ENCODE measurements at regions not wholly inside any gene's neighbourhood (a gene's known extent, or its start where the extent isn't known, plus 50 kb on each side); places are given as distances from the start of the nearest gene placed in this dataset.

- H3K9me3 ChIP-seq (ENCODE audit: low read depth, low read length, poor library complexity, severe bottlenecking): no peaks in the 10 kb centered on the region
- CTCF ChIA-PET: interaction anchor here (1.1 kb wide), 1 partner anchor 214 kb away, joined by 4 read pairs; no protein-coding TSS in a partner anchor
- no peak overlapping the region for H3K27ac ChIP-seq (ENCODE audit: low read depth, low read length, poor library complexity, severe bottlenecking)
- POLR2A ChIA-PET (ENCODE audit: low non-redundant PET): no interaction called here
- no peaks in the 10 kb centered on the region for H3K4me1 ChIP-seq (ENCODE audit: insufficient read depth, low read length, poor library complexity, severe bottlenecking)
- H3K36me3 ChIP-seq (ENCODE audit: insufficient read depth, low read length, poor library complexity, severe bottlenecking): no peaks in the 10 kb centered on the region
- BruUV-seq (replicated peaks): no TSS peak
- TF ChIP-seq EZH2 (IDR thresholded peaks at IDR 0.05; ENCODE audit: borderline replicate concordance, low read depth, low read length, poor library complexity, severe bottlenecking) (no peak), CTCF (conservative IDR thresholded peaks at IDR 0.05; ENCODE audit: low read depth, low read length) (no peak)
- intact Hi-C loops (cut with micrococcal nuclease; ENCODE audit: unreplicated experiment): no loop called here
- H3K4me3 ChIP-seq (ENCODE audit: low read depth, low read length, poor library complexity, severe bottlenecking): no peak overlapping the region
- H3K27me3 ChIP-seq (replicated peaks; ENCODE audit: insufficient read depth, low read depth, low read length, poor library complexity): peaks cover 28% of the 10 kb centered on the region
- no peak for DNase-seq (ENCODE audit: low spot score)
These were observed 166.1 kb upstream of the ETV3 start for GRCh38 chr1:157304271-157304670.

GRCh38 chr1:157302724-157303123, 164.5 kb upstream of the ETV3 start:
- ChIA-PET CTCF (no interaction called here), POLR2A (ENCODE audit: low non-redundant PET) (no interaction called here)
- no peak for DNase-seq (ENCODE audit: low spot score)
- H3K4me3 ChIP-seq (ENCODE audit: low read depth, low read length, poor library complexity, severe bottlenecking): no peak overlapping the region
- TF ChIP-seq EZH2 (IDR thresholded peaks at IDR 0.05; ENCODE audit: borderline replicate concordance, low read depth, low read length, poor library complexity, severe bottlenecking): no peak
- TF ChIP-seq CTCF (conservative IDR thresholded peaks at IDR 0.05; ENCODE audit: low read depth, low read length): no peak
- no TSS peak for BruUV-seq (replicated peaks)
- H3K27me3 ChIP-seq (replicated peaks; ENCODE audit: insufficient read depth, low read depth, low read length, poor library complexity): peaks cover 21% of the 10 kb centered on the region
- intact Hi-C loops (cut with micrococcal nuclease; ENCODE audit: unreplicated experiment): no loop called here
- H3K9me3 ChIP-seq (ENCODE audit: low read depth, low read length, poor library complexity, severe bottlenecking): no peaks in the 10 kb centered on the region
- H3K36me3 ChIP-seq (ENCODE audit: insufficient read depth, low read length, poor library complexity, severe bottlenecking): no peaks in the 10 kb centered on the region
- H3K4me1 ChIP-seq (ENCODE audit: insufficient read depth, low read length, poor library complexity, severe bottlenecking): no peaks in the 10 kb centered on the region
- H3K27ac ChIP-seq (ENCODE audit: low read depth, low read length, poor library complexity, severe bottlenecking): no peak overlapping the region

- no peak for DNase-seq (ENCODE audit: low spot score)
- no peak for TF ChIP-seq CTCF (conservative IDR thresholded peaks at IDR 0.05; ENCODE audit: low read depth, low read length)
- TF ChIP-seq EZH2 (IDR thresholded peaks at IDR 0.05; ENCODE audit: borderline replicate concordance, low read depth, low read length, poor library complexity, severe bottlenecking): no peak
- Histone ChIP-seq H3K27ac (ENCODE audit: low read depth, low read length, poor library complexity, severe bottlenecking) (no peak overlapping the region), H3K27me3 (replicated peaks; ENCODE audit: insufficient read depth, low read depth, low read length, poor library complexity) (peaks cover 22% of the 10 kb centered on the region), H3K9me3 (ENCODE audit: low read depth, low read length, poor library complexity, severe bottlenecking) (no peaks in the 10 kb centered on the region), H3K4me3 (ENCODE audit: low read depth, low read length, poor library complexity, severe bottlenecking) (no peak overlapping the region), H3K4me1 (ENCODE audit: insufficient read depth, low read length, poor library complexity, severe bottlenecking) (no peaks in the 10 kb centered on the region), H3K36me3 (ENCODE audit: insufficient read depth, low read length, poor library complexity, severe bottlenecking) (no peaks in the 10 kb centered on the region)
- CTCF ChIA-PET: no interaction called here
- intact Hi-C loops (cut with micrococcal nuclease; ENCODE audit: unreplicated experiment): no loop called here
- no TSS peak for BruUV-seq (replicated peaks)
- POLR2A ChIA-PET (ENCODE audit: low non-redundant PET): no interaction called here
These were observed 164.0 kb upstream of the ETV3 start for GRCh38 chr1:157302199-157302497.
